HepG2 (cell line): ENCODE measurements at regions not wholly inside any gene's neighbourhood (a gene's known extent, or its start where the extent isn't known, plus 50 kb on each side); places are given as distances from the start of the nearest gene placed in this dataset.

Experiments
- ATAC-seq: fragments of 200-7000 bp; cut with Tn5 transposase; 3 replicates; pipeline ENCODE4 v1.9.1; 2020; ENCODE audit warnings: mild to moderate bottlenecking, moderate library complexity
- BruUV-seq: library from RNA; stranded (reverse); fragments of 400-500 nt; replicated peaks from 2 replicates; lab custom pipeline; 2021; lab: Mats Ljungman, UMichigan
- CTCF ChIA-PET: fragments of 300-600 bp; formaldehyde crosslinking; extraction: SDS; loops from one replicate; lab custom pipeline; 2021; ENCODE audit warnings: low total read pairs, inconsistent platforms, low intra/inter-chr PET ratio; lab: Yijun Ruan, JAX
- POLR2A ChIA-PET: fragments of 350-600 bp; sonication (Branson Sonifier 250); formaldehyde crosslinking; loops from one replicate; lab custom pipeline; 2020; ENCODE audit warnings: antibody characterized with exemption, inconsistent platforms; lab: Yijun Ruan, JAX
- DNase-seq: peaks from one replicate; pipeline ENCODE4 v3.0.0-alpha.2; 2015; ENCODE audit warnings: low spot score
- FAIRE-seq: peaks from 3 replicates; lab custom pipeline; 2011; peaks lifted over from hg19 to GRCh38; lab: Jason Lieb, UNC
- H2AFZ ChIP-seq: one replicate; pipeline ENCODE4 v1.6.1; 2011; ENCODE audit warnings: low read length, inconsistent platforms
- H3K27ac ChIP-seq: fragments of 300-600 bp; 3 replicates; pipeline ENCODE4 v1.8.0; 2011; ENCODE audit warnings: mixed run types, mild to moderate bottlenecking, mixed read lengths, low read length, inconsistent platforms; ENCODE audit not compliant: insufficient read depth; ENCODE audit errors: extremely low read length
- H3K27me3 ChIP-seq, 2 experiments: fragments of 200-600 bp in 1 of 2; 2 replicates in 1 of 2; 3 replicates in 1 of 2; pipeline versions ENCODE4 v1.6.0 to v1.8.0; 2011; ENCODE audit warnings: low read length in 2 of 2, mild to moderate bottlenecking in 2 of 2, moderate library complexity in 2 of 2, inconsistent platforms in 1 of 2; ENCODE audit not compliant: insufficient read depth in 2 of 2, control insufficient read depth in 1 of 2
- H3K36me3 ChIP-seq, 2 experiments: fragments of 200-600 bp in 1 of 2; replicated peaks in 1 of 2; 2 replicates in 1 of 2; 3 replicates in 1 of 2; pipeline versions ENCODE4 v1.5.1 to v1.8.0; 2011; ENCODE audit warnings: low read length in 2 of 2, inconsistent platforms in 1 of 2; ENCODE audit not compliant: insufficient read depth in 2 of 2, control insufficient read depth in 1 of 2
- H3K4me1 ChIP-seq: 2 replicates; pipeline ENCODE4 v1.5.1; 2012; ENCODE audit warnings: low read length, inconsistent platforms; ENCODE audit not compliant: insufficient read depth
- H3K4me2 ChIP-seq: 2 replicates; pipeline ENCODE4 v1.6.0; 2011; ENCODE audit warnings: low read depth, low read length, inconsistent platforms
- H3K4me3 ChIP-seq, 3 experiments: fragments of 200-600 bp in 1 of 3; sonication (generic), shearing (Covaris generic) in 1 of 3; replicated peaks in 1 of 3; 2 replicates each; pipeline ENCODE4 v1.5.1; 2011 to 2016; ENCODE audit warnings: low read length in 3 of 3, inconsistent platforms in 2 of 3, low read depth in 2 of 3, mild to moderate bottlenecking in 2 of 3, control low read depth in 1 of 3, mixed read lengths in 1 of 3; ENCODE audit not compliant: insufficient read depth in 1 of 3
- H3K79me2 ChIP-seq: one replicate; pipeline ENCODE4 v1.6.1; 2011; ENCODE audit warnings: low read length, inconsistent platforms; ENCODE audit not compliant: insufficient read depth
- H3K9ac ChIP-seq: 2 replicates; pipeline ENCODE4 v1.6.0; 2011; ENCODE audit warnings: mild to moderate bottlenecking, low read depth, low read length, inconsistent platforms; ENCODE audit not compliant: insufficient read depth
- H3K9me3 ChIP-seq: 2 replicates; pipeline ENCODE4 v1.5.1; 2012; ENCODE audit warnings: mild to moderate bottlenecking, low read length
- H4K20me1 ChIP-seq: 2 replicates; pipeline ENCODE4 v1.6.0; 2011; ENCODE audit warnings: inconsistent platforms, mild to moderate bottlenecking, low read length, moderate library complexity; ENCODE audit not compliant: insufficient read depth
- CC2D1A ChIP-seq: sonication (generic); formaldehyde crosslinking; IDR thresholded peaks from 2 replicates; pipeline ENCODE4 v1.8.1; 2023; ENCODE audit warnings: mild to moderate bottlenecking, missing genetic modification reagents
- CREB1 ChIP-seq, 2 experiments: fragments of 450-650 bp in 1 of 2; IDR thresholded peaks; 2 replicates each; pipeline ENCODE4 v1.6.1; 2016 to 2017; ENCODE audit warnings: control low read depth in 1 of 2, mild to moderate bottlenecking in 1 of 2, missing compliant biosample characterization in 1 of 2, missing genetic modification characterization in 1 of 2
- CSRNP1 ChIP-seq: sonication (generic); formaldehyde crosslinking; IDR thresholded peaks from 2 replicates; pipeline ENCODE4 v1.8.1; 2023; ENCODE audit warnings: mild to moderate bottlenecking, missing genetic modification reagents
- DPF2 ChIP-seq: sonication (generic); formaldehyde crosslinking; IDR thresholded peaks from 2 replicates; pipeline ENCODE4 v1.4.0; 2020; ENCODE audit warnings: mild to moderate bottlenecking, low read depth, missing genetic modification reagents, borderline replicate concordance
- ESRRA ChIP-seq: sonication (generic); formaldehyde crosslinking; IDR thresholded peaks from 2 replicates; pipeline ENCODE4 v1.5.1; 2020; ENCODE audit warnings: mild to moderate bottlenecking, low read depth, missing genetic modification reagents
- KDM3A ChIP-seq: IDR thresholded peaks from 2 replicates; pipeline ENCODE4 v1.6.1; 2018; ENCODE audit warnings: low read depth, missing compliant biosample characterization
- MAFF ChIP-seq: IDR thresholded peaks from 2 replicates; pipeline ENCODE4 v1.6.1; 2011; ENCODE audit warnings: low read depth, low read length, improper control_type of control experiment
- MAFK ChIP-seq, 2 experiments: IDR thresholded peaks in 1 of 2; conservative IDR thresholded peaks in 1 of 2; 2 replicates each; pipeline ENCODE4 v1.6.1; 2011; ENCODE audit warnings: improper control_type of control experiment in 2 of 2, low read length in 2 of 2
- MXD1 ChIP-seq: sonication (generic); formaldehyde crosslinking; IDR thresholded peaks from 2 replicates; pipeline ENCODE4 v1.4.0; 2020; ENCODE audit warnings: mild to moderate bottlenecking, missing genetic modification reagents
- NCOR1 ChIP-seq: fragments of 200-600 bp; sonication (generic); IDR thresholded peaks from 2 replicates; pipeline ENCODE4 v1.7.0; 2017; ENCODE audit warnings: antibody characterized with exemption, low read length, borderline replicate concordance
- RAD21 ChIP-seq: fragments of 450-650 bp; formaldehyde crosslinking; IDR thresholded peaks from 2 replicates; pipeline ENCODE4 v1.5.0; 2020; ENCODE audit warnings: mild to moderate bottlenecking
- THAP8 ChIP-seq: sonication (generic); formaldehyde crosslinking; IDR thresholded peaks from 2 replicates; pipeline ENCODE4 v1.5.1; 2020; ENCODE audit warnings: missing genetic modification reagents, mild to moderate bottlenecking, borderline replicate concordance
- ZNF282 ChIP-seq: fragments of 450-650 bp; IDR thresholded peaks from 2 replicates; pipeline ENCODE4 v1.6.1; 2018; ENCODE audit not compliant: partially characterized antibody
- ZNF75D ChIP-seq: sonication (generic); formaldehyde crosslinking; IDR thresholded peaks from 2 replicates; pipeline ENCODE4 v1.8.1; 2023; ENCODE audit warnings: missing genetic modification reagents, mild to moderate bottlenecking, borderline replicate concordance
- WGBS: methylation state at CpG from one replicate; pipeline ENCODE4 v1.1.6; 2017; ENCODE audit warnings: low lambda C conversion rate; 5-methylcytosine and 5-hydroxymethylcytosine counted together
- in situ Hi-C: cut with HindIII; loops from 2 replicates; pipeline ENCODE4 v1.10.0; 2017; ENCODE audit warnings: low pct_unique_long_range_greater_than_20kb; ENCODE audit not compliant: extremely low pct_ligation_motif_present
- intact Hi-C: fragments of 100-400 bp; cut with micrococcal nuclease; formaldehyde crosslinking; loops from one replicate; pipeline ENCODE4 v1.10.0; 2022; ENCODE audit not compliant: unreplicated experiment

- FAIRE-seq: no peak
- BruUV-seq: no TSS peak
- CTCF ChIA-PET: no interaction called here
- H3K4me1 ChIP-seq: no peaks in the 10 kb centered on the region
- no peak for DNase-seq
- TF ChIP-seq THAP8 (CRISPR knock-in tag) (no peak), RAD21 (no peak), MAFF (peak; percentile 25; the same call in 1 of the 2 replicates), MAFK (conservative IDR thresholded peaks at IDR 0.05 in 1 of 2, IDR thresholded peaks at IDR 0.05 in 1 of 2; ENCODE audit: low read length in 2 of 2) (peak in 1 of 2 experiments; percentile 78; a peak in 2 of 4 replicates)
- TF ChIP-seq, all 625 proteins: peak for 2
- no peaks in the 10 kb centered on the region for H4K20me1 ChIP-seq
- H3K9me3 ChIP-seq: no peaks in the 10 kb centered on the region
- intact Hi-C loops: no loop called here
- WGBS: 39% methylated on average over 6 of the region's 6 CpGs
- H3K4me2 ChIP-seq: no peak overlapping the region
- no peak overlapping the region for H3K9ac ChIP-seq
- no peak overlapping the region for H2AFZ ChIP-seq
- POLR2A ChIA-PET: no interaction called here
- H3K4me3 ChIP-seq: no peak overlapping the region
- ATAC-seq: no peak
- H3K79me2 ChIP-seq: no peaks in the 10 kb centered on the region
- no peak overlapping the region for H3K27ac ChIP-seq
- in situ Hi-C loops: no loop called here
- H3K27me3 ChIP-seq: no peaks in the 10 kb centered on the region
- no peaks in the 10 kb centered on the region for H3K36me3 ChIP-seq
Observed at GRCh38 chrX:6734844-6735634, 200.1 kb upstream of the VCX3A start.

- Histone ChIP-seq H3K27me3 (no peaks in the 10 kb centered on the region), H4K20me1 (no peaks in the 10 kb centered on the region), H2AFZ (no peak overlapping the region), H3K4me2 (no peak overlapping the region), H3K4me3 (no peak overlapping the region), H3K9ac (no peak overlapping the region), H3K79me2 (no peaks in the 10 kb centered on the region), H3K9me3 (no peaks in the 10 kb centered on the region), H3K36me3 (no peaks in the 10 kb centered on the region), H3K27ac (no peak overlapping the region), H3K4me1 (no peaks in the 10 kb centered on the region)
- no TSS peak for BruUV-seq
- intact Hi-C loops: no loop called here
- in situ Hi-C loops: no loop called here
- ATAC-seq (no peak), DNase-seq (no peak), FAIRE-seq (no peak)
- WGBS: 0% methylated on average over 1 of the region's 1 CpG
- ChIA-PET POLR2A (no interaction called here), CTCF (no interaction called here)
- TF ChIP-seq MXD1: no peak
- no peak for TF ChIP-seq KDM3A (CRISPR knock-in tag)
- TF ChIP-seq DPF2 (CRISPR knock-in tag): no peak
- no peak for TF ChIP-seq CSRNP1
- TF ChIP-seq ZNF282: no peak
- no peak for TF ChIP-seq CC2D1A (CRISPR knock-in tag)
- TF ChIP-seq ESRRA (CRISPR knock-in tag): no peak
- TF ChIP-seq CREB1 (IDR thresholded peaks at IDR 0.05): no peak
- no peak for TF ChIP-seq CREB1 (CRISPR knock-in tag; IDR thresholded peaks at IDR 0.05)
- TF ChIP-seq ZNF75D: no peak
- TF ChIP-seq NCOR1: no peak
Observed at GRCh38 chrX:6732101-6732500, 197.2 kb upstream of the VCX3A start.
